Hematopoietic multipotent progenitor cell (in vitro differentiated cells): ENCODE measurements at regions not wholly inside any gene's neighbourhood (a gene's known extent, or its start where the extent isn't known, plus 50 kb on each side); places are given as distances from the start of the nearest gene placed in this dataset.
"Not testable (repeated sequence)": the region's sequence is repeated elsewhere in the genome, so short reads cannot be mapped to it uniquely, and the experiment has no call there.

ENCODE experiments used
- DNase-seq, 3 donors: peaks; one replicate each; pipeline ENCODE4 v3.0.0-alpha.2; 2011 to 2015; ENCODE audit warnings: low read depth in 2 of 3, low spot score in 2 of 3

GRCh38 chr17:62206550-62206949 lies 141.5 kb upstream of the MED13 start:
- no peak for DNase-seq

- DNase-seq, result peak in 1 of 3 donors; percentile 12
These were observed 132.1 kb upstream of the MED13 start for GRCh38 chr17:62197156-62197555.

- not testable (repeated sequence) for DNase-seq
These were observed 131.5 kb upstream of the MED13 start for GRCh38 chr17:62196587-62196986.

GRCh38 chr17:62194401-62194800 lies 129.3 kb upstream of the MED13 start:
- DNase-seq, result peak in 2 of 3 donors; percentile 10 to 64

GRCh38 chr17:62193249-62193648 lies 128.2 kb upstream of the MED13 start:
- DNase-seq, result no peak

GRCh38 chr17:62191390-62192361 lies 126.6 kb upstream of the MED13 start:
- no peak for DNase-seq

GRCh38 chr17:62189377-62189776 lies 124.3 kb upstream of the MED13 start:
- DNase-seq, result no peak

- DNase-seq, result no peak
These were observed 123.6 kb upstream of the MED13 start for GRCh38 chr17:62188713-62189112.

GRCh38 chr17:62187681-62188080 lies 122.6 kb upstream of the MED13 start:
- peak in 1 of 3 donors; percentile 17 for DNase-seq

GRCh38 chr17:62186841-62187240 lies 121.8 kb upstream of the MED13 start:
- no peak for DNase-seq

- DNase-seq, result no peak
These were observed 115.7 kb upstream of the MED13 start for GRCh38 chr17:62180772-62181171.

GRCh38 chr17:62179525-62180161 lies 114.6 kb upstream of the MED13 start:
- no peak for DNase-seq

GRCh38 chr17:62178579-62178978 lies 113.5 kb upstream of the MED13 start:
- no peak for DNase-seq

GRCh38 chr17:62172492-62173291 lies 107.6 kb upstream of the MED13 start:
- no peak for DNase-seq

- no peak for DNase-seq
These were observed 102.0 kb upstream of the MED13 start for GRCh38 chr17:62167076-62167475.

GRCh38 chr17:62164747-62165722 lies 100.0 kb upstream of the MED13 start:
- no peak for DNase-seq

GRCh38 chr17:62163847-62164246 lies 98.8 kb upstream of the MED13 start:
- no peak for DNase-seq

- no peak for DNase-seq
These were observed 97.8 kb upstream of the MED13 start for GRCh38 chr17:62162898-62163297.

GRCh38 chr17:62161405-62162148 lies 96.5 kb upstream of the MED13 start:
- no peak for DNase-seq
